ENCODE measurements at regions not wholly inside any gene's neighbourhood (a gene's known extent, or its start where the extent isn't known, plus 50 kb on each side); places are given as distances from the start of the nearest gene placed in this dataset.
"Not testable (repeated sequence)": the region's sequence is repeated elsewhere in the genome, so short reads cannot be mapped to it uniquely, and the experiment has no call there.

GRCh38 chr13:44695520-44695919, 119.4 kb upstream of the TSC22D1 start:
- no peak for DNase-seq

GRCh38 chr13:44694842-44695241, 118.7 kb upstream of the TSC22D1 start:
- no peak for DNase-seq

- DNase-seq: no peak
Measured at GRCh38 chr13:44694291-44694690, 118.2 kb upstream of the TSC22D1 start.

GRCh38 chr13:44693156-44693764, 117.1 kb upstream of the TSC22D1 start:
- DNase-seq: no peak

- no peak for DNase-seq
Measured at GRCh38 chr13:44692173-44692713, 116.1 kb upstream of the TSC22D1 start.

- no peak for DNase-seq
Measured at GRCh38 chr13:44690376-44690775, 114.2 kb upstream of the TSC22D1 start.

- DNase-seq: no peak
Measured at GRCh38 chr13:44688652-44689051, 112.5 kb upstream of the TSC22D1 start.

GRCh38 chr13:44686531-44686934, 110.4 kb upstream of the TSC22D1 start:
- no peak for DNase-seq

GRCh38 chr13:44685641-44686040, 109.5 kb upstream of the TSC22D1 start:
- no peak for DNase-seq

GRCh38 chr13:44682416-44682815, 106.3 kb upstream of the TSC22D1 start:
- not testable (repeated sequence) for DNase-seq

GRCh38 chr13:44680746-44681355, 104.7 kb upstream of the TSC22D1 start:
- DNase-seq: no peak

- DNase-seq: no peak
Measured at GRCh38 chr13:44679597-44679996, 103.5 kb upstream of the TSC22D1 start.

- DNase-seq: no peak
Measured at GRCh38 chr13:44678197-44678596, 102.1 kb upstream of the TSC22D1 start.

GRCh38 chr13:44676534-44676933, 100.4 kb upstream of the TSC22D1 start:
- no peak for DNase-seq

- DNase-seq: no peak
Measured at GRCh38 chr13:44669534-44669933, 93.4 kb upstream of the TSC22D1 start.

- no peak for DNase-seq
Measured at GRCh38 chr13:44668688-44669087, 92.6 kb upstream of the TSC22D1 start.

GRCh38 chr13:44667943-44668342, 91.8 kb upstream of the TSC22D1 start:
- no peak for DNase-seq

- DNase-seq: not testable (repeated sequence)
Measured at GRCh38 chr13:44666538-44666937, 90.4 kb upstream of the TSC22D1 start.

GRCh38 chr13:44664308-44664707, 88.2 kb upstream of the TSC22D1 start:
- DNase-seq: no peak

GRCh38 chr13:44662515-44662914, 86.4 kb upstream of the TSC22D1 start:
- no peak for DNase-seq

GRCh38 chr13:44661936-44662335, 85.8 kb upstream of the TSC22D1 start:
- no peak for DNase-seq

- DNase-seq: no peak
Measured at GRCh38 chr13:44660050-44660449, 83.9 kb upstream of the TSC22D1 start.

- no peak for DNase-seq
Measured at GRCh38 chr13:44652962-44653660, 77.0 kb upstream of the TSC22D1 start.

GRCh38 chr13:44652168-44652567, 76.0 kb upstream of the TSC22D1 start:
- no peak for DNase-seq
